ENCODE measurements at regions not wholly inside any gene's neighbourhood (a gene's known extent, or its start where the extent isn't known, plus 50 kb on each side); places are given as distances from the start of the nearest gene placed in this dataset.

GRCh38 chr6:51536728-51537127 is 550.7 kb downstream of the PKHD1 start:
- no CpG with 5 or more reads among the region's 2 CpGs for WGBS (ENCODE audit: insufficient coverage, insufficient read length)
- H3K4me1 ChIP-seq (ENCODE audit: control insufficient read depth, insufficient read depth, low read length) = no peaks in the 10 kb centered on the region

GRCh38 chr6:51541847-51542246 is 545.6 kb downstream of the PKHD1 start:
- Histone ChIP-seq H3K27ac (ENCODE audit: low read length) (no peak overlapping the region), H3K9me3 (ENCODE audit: control insufficient read depth, insufficient read depth, low read length) (no peaks in the 10 kb centered on the region), H3K4me1 (ENCODE audit: control insufficient read depth, insufficient read depth, low read length) (no peaks in the 10 kb centered on the region), H3K4me3 (ENCODE audit: low read length) (no peak overlapping the region), H3K36me3 (ENCODE audit: control insufficient read depth, insufficient read depth, low read length) (no peaks in the 10 kb centered on the region), H3K27me3 (ENCODE audit: control insufficient read depth, insufficient read depth, low read length) (no peaks in the 10 kb centered on the region)
- DNase-seq (ENCODE audit: low read depth, low spot score) = no peak
- no CpG with 5 or more reads among the region's 7 CpGs for WGBS (ENCODE audit: insufficient coverage, insufficient read length)

More at GRCh38 chr6:51536728-51537127, 550.7 kb downstream of the PKHD1 start:
- H3K27me3 ChIP-seq (ENCODE audit: control insufficient read depth, insufficient read depth, low read length) = no peaks in the 10 kb centered on the region
- H3K4me3 ChIP-seq (ENCODE audit: low read length) = no peak overlapping the region
- no peak overlapping the region for H3K27ac ChIP-seq (ENCODE audit: low read length)
- H3K36me3 ChIP-seq (ENCODE audit: control insufficient read depth, insufficient read depth, low read length) = no peaks in the 10 kb centered on the region
- DNase-seq (ENCODE audit: low read depth, low spot score) = no peak
- no peaks in the 10 kb centered on the region for H3K9me3 ChIP-seq (ENCODE audit: control insufficient read depth, insufficient read depth, low read length)

DNA sequence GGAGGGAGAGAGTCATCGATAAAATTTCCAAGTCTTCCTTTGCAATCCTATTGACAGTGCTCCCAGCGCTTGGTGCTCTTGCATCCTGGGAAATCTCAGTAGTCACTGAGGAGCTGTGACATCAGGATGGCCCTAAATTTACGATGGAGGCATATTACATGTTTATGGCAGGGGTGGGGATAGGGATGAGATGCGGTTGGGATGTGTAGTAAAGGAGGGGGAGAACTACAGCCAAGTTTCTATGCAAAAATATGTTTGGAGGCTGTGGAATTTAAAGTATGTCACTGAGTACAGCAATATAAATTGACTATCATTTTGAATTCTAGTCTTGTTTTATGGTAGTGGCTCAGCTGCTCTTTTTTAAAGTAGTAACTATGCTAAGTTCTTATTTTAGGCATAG is 544.9 kb downstream of the PKHD1 start:
- Histone ChIP-seq H3K4me1 (ENCODE audit: control insufficient read depth, insufficient read depth, low read length) (no peaks in the 10 kb centered on the region), H3K27me3 (ENCODE audit: control insufficient read depth, insufficient read depth, low read length) (no peaks in the 10 kb centered on the region), H3K9me3 (ENCODE audit: control insufficient read depth, insufficient read depth, low read length) (no peaks in the 10 kb centered on the region), H3K36me3 (ENCODE audit: control insufficient read depth, insufficient read depth, low read length) (no peaks in the 10 kb centered on the region), H3K27ac (ENCODE audit: low read length) (no peak overlapping the region), H3K4me3 (ENCODE audit: low read length) (no peak overlapping the region)
- 100% methylated on average over 1 of the region's 4 CpGs for WGBS (ENCODE audit: insufficient coverage, insufficient read length)
- no peak for DNase-seq (ENCODE audit: low read depth, low spot score)

- DNase-seq (ENCODE audit: low read depth, low spot score) = no peak
- WGBS (ENCODE audit: insufficient coverage, insufficient read length) = no CpG with 5 or more reads among the region's 1 CpG
- no peaks in the 10 kb centered on the region for H3K4me1 ChIP-seq (ENCODE audit: control insufficient read depth, insufficient read depth, low read length)
- no peaks in the 10 kb centered on the region for H3K9me3 ChIP-seq (ENCODE audit: control insufficient read depth, insufficient read depth, low read length)
- H3K4me3 ChIP-seq (ENCODE audit: low read length) = no peak overlapping the region
- no peaks in the 10 kb centered on the region for H3K27me3 ChIP-seq (ENCODE audit: control insufficient read depth, insufficient read depth, low read length)
- no peak overlapping the region for H3K27ac ChIP-seq (ENCODE audit: low read length)
- H3K36me3 ChIP-seq (ENCODE audit: control insufficient read depth, insufficient read depth, low read length) = no peaks in the 10 kb centered on the region
Observed at GRCh38 chr6:51550243-51550642, 537.2 kb downstream of the PKHD1 start.

GRCh38 chr6:51552435-51552834 is 535.0 kb downstream of the PKHD1 start:
- Histone ChIP-seq H3K27me3 (ENCODE audit: control insufficient read depth, insufficient read depth, low read length) (no peaks in the 10 kb centered on the region), H3K27ac (ENCODE audit: low read length) (no peak overlapping the region), H3K4me3 (ENCODE audit: low read length) (no peak overlapping the region), H3K9me3 (ENCODE audit: control insufficient read depth, insufficient read depth, low read length) (no peaks in the 10 kb centered on the region), H3K36me3 (ENCODE audit: control insufficient read depth, insufficient read depth, low read length) (no peaks in the 10 kb centered on the region), H3K4me1 (ENCODE audit: control insufficient read depth, insufficient read depth, low read length) (no peaks in the 10 kb centered on the region)
- DNase-seq (ENCODE audit: low read depth, low spot score) = no peak
- no CpG with 5 or more reads among the region's 3 CpGs for WGBS (ENCODE audit: insufficient coverage, insufficient read length)

GRCh38 chr6:51553246-51554015 is 534.0 kb downstream of the PKHD1 start:
- DNase-seq (ENCODE audit: low read depth, low spot score) = no peak
- Histone ChIP-seq H3K9me3 (ENCODE audit: control insufficient read depth, insufficient read depth, low read length) (no peaks in the 10 kb centered on the region), H3K36me3 (ENCODE audit: control insufficient read depth, insufficient read depth, low read length) (no peaks in the 10 kb centered on the region), H3K27ac (ENCODE audit: low read length) (no peak overlapping the region), H3K4me1 (ENCODE audit: control insufficient read depth, insufficient read depth, low read length) (no peaks in the 10 kb centered on the region), H3K27me3 (ENCODE audit: control insufficient read depth, insufficient read depth, low read length) (no peaks in the 10 kb centered on the region), H3K4me3 (ENCODE audit: low read length) (no peak overlapping the region)
- no CpG with 5 or more reads among the region's 19 CpGs for WGBS (ENCODE audit: insufficient coverage, insufficient read length)

DNA sequence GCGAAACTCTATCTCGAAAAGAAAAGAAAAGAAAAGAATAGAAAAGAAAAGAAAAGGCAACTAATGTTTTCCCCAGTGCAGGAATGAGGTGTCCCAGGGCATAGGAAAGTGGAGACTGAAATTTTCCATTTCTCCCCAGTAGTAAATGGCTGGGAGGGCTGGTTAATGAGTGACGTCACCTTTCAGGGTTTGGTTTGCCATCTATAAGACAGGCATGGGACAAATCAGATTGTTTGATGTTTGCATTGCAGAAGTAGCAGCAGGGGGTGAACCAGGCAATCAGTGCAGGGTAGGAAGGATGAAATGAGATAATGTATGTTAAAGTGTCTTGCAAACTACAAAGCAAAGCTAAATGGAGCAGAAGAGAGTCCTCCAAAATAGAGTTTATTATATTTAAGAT is 533.4 kb downstream of the PKHD1 start:
- Histone ChIP-seq H3K36me3 (ENCODE audit: control insufficient read depth, insufficient read depth, low read length) (no peaks in the 10 kb centered on the region), H3K4me1 (ENCODE audit: control insufficient read depth, insufficient read depth, low read length) (no peaks in the 10 kb centered on the region), H3K4me3 (ENCODE audit: low read length) (no peak overlapping the region), H3K27ac (ENCODE audit: low read length) (no peak overlapping the region), H3K27me3 (ENCODE audit: control insufficient read depth, insufficient read depth, low read length) (no peaks in the 10 kb centered on the region), H3K9me3 (ENCODE audit: control insufficient read depth, insufficient read depth, low read length) (no peaks in the 10 kb centered on the region)
- no CpG with 5 or more reads among the region's 3 CpGs for WGBS (ENCODE audit: insufficient coverage, insufficient read length)
- no peak for DNase-seq (ENCODE audit: low read depth, low spot score)

GRCh38 chr6:51559059-51559458 is 528.4 kb downstream of the PKHD1 start:
- Histone ChIP-seq H3K9me3 (ENCODE audit: control insufficient read depth, insufficient read depth, low read length) (no peaks in the 10 kb centered on the region), H3K27ac (ENCODE audit: low read length) (no peak overlapping the region), H3K4me3 (ENCODE audit: low read length) (no peak overlapping the region), H3K27me3 (ENCODE audit: control insufficient read depth, insufficient read depth, low read length) (no peaks in the 10 kb centered on the region), H3K36me3 (ENCODE audit: control insufficient read depth, insufficient read depth, low read length) (no peaks in the 10 kb centered on the region), H3K4me1 (ENCODE audit: control insufficient read depth, insufficient read depth, low read length) (no peaks in the 10 kb centered on the region)
- DNase-seq (ENCODE audit: low read depth, low spot score) = no peak
- no CpG with 5 or more reads among the region's 2 CpGs for WGBS (ENCODE audit: insufficient coverage, insufficient read length)

DNA sequence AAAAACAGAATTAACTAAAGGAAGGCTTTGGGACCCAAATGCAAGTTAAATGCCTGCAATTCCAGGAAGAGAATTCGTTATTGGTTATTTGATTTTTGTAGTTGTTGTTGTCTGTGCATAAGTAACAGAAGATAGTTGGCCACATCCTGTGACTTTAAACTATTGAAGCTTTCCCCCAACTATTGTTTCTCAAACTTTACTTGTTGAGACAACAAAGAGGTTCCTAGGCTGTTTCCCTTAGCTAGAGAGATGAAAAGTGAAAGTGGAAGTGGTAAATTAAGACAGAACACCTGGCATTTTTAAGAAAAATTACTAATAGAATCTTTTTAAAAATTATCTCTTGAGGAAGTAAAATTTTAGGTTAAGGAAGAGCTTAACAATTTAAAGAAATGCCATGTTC is 525.2 kb downstream of the PKHD1 start:
- Histone ChIP-seq H3K4me3 (ENCODE audit: low read length) (no peak overlapping the region), H3K36me3 (ENCODE audit: control insufficient read depth, insufficient read depth, low read length) (no peaks in the 10 kb centered on the region), H3K27me3 (ENCODE audit: control insufficient read depth, insufficient read depth, low read length) (no peaks in the 10 kb centered on the region), H3K9me3 (ENCODE audit: control insufficient read depth, insufficient read depth, low read length) (no peaks in the 10 kb centered on the region), H3K27ac (ENCODE audit: low read length) (no peak overlapping the region), H3K4me1 (ENCODE audit: control insufficient read depth, insufficient read depth, low read length) (no peaks in the 10 kb centered on the region)
- no CpG with 5 or more reads among the region's 1 CpG for whole genome bisulfite sequencing (ENCODE audit: insufficient coverage, insufficient read length)
- DNase-seq (ENCODE audit: low read depth, low spot score) = no peak

Data from iPS DF 6.9 (cell line).